ENCODE measurements at regions not wholly inside any gene's neighbourhood (a gene's known extent, or its start where the extent isn't known, plus 50 kb on each side); places are given as distances from the start of the nearest gene placed in this dataset.

DNA sequence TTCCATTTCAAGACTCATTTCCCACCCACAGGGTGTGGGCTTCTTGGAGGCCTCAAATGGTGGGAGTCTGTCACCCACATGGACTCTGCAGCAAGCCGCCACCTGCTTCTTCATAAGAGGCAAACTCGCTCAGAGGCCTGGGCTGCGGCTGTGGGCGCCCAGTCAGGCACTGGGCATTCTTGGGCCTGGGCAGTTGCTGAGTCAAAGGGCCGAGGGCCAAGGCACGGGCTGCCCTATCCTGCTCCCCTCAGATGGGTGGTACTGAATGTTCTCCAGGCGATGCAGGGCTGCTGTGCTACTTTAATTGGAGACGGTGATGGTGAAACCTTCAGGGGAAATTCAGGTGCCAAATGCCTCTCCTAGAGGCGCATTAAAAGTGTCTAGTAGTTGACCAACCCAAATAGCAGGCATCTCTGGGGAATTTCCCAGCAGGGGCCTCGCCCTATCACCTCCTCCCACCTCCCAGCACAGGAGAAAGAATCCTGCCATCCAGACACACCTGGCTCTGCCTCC lies 57.9 kb downstream of the MAFB start:
- TF ChIP-seq, protein P1, sequence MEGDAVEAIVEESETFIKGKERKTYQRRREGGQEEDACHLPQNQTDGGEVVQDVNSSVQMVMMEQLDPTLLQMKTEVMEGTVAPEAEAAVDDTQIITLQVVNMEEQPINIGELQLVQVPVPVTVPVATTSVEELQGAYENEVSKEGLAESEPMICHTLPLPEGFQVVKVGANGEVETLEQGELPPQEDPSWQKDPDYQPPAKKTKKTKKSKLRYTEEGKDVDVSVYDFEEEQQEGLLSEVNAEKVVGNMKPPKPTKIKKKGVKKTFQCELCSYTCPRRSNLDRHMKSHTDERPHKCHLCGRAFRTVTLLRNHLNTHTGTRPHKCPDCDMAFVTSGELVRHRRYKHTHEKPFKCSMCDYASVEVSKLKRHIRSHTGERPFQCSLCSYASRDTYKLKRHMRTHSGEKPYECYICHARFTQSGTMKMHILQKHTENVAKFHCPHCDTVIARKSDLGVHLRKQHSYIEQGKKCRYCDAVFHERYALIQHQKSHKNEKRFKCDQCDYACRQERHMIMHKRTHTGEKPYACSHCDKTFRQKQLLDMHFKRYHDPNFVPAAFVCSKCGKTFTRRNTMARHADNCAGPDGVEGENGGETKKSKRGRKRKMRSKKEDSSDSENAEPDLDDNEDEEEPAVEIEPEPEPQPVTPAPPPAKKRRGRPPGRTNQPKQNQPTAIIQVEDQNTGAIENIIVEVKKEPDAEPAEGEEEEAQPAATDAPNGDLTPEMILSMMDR (IDR thresholded peaks at IDR 0.05; ENCODE audit: insufficient read depth, low read length), result no peak
- TF ChIP-seq SPI1 (IDR thresholded peaks at IDR 0.05; ENCODE audit: borderline replicate concordance, low read depth), result no peak
- TF ChIP-seq, protein P2, sequence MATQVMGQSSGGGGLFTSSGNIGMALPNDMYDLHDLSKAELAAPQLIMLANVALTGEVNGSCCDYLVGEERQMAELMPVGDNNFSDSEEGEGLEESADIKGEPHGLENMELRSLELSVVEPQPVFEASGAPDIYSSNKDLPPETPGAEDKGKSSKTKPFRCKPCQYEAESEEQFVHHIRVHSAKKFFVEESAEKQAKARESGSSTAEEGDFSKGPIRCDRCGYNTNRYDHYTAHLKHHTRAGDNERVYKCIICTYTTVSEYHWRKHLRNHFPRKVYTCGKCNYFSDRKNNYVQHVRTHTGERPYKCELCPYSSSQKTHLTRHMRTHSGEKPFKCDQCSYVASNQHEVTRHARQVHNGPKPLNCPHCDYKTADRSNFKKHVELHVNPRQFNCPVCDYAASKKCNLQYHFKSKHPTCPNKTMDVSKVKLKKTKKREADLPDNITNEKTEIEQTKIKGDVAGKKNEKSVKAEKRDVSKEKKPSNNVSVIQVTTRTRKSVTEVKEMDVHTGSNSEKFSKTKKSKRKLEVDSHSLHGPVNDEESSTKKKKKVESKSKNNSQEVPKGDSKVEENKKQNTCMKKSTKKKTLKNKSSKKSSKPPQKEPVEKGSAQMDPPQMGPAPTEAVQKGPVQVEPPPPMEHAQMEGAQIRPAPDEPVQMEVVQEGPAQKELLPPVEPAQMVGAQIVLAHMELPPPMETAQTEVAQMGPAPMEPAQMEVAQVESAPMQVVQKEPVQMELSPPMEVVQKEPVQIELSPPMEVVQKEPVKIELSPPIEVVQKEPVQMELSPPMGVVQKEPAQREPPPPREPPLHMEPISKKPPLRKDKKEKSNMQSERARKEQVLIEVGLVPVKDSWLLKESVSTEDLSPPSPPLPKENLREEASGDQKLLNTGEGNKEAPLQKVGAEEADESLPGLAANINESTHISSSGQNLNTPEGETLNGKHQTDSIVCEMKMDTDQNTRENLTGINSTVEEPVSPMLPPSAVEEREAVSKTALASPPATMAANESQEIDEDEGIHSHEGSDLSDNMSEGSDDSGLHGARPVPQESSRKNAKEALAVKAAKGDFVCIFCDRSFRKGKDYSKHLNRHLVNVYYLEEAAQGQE (IDR thresholded peaks at IDR 0.05; ENCODE audit: insufficient replicate concordance, low read depth), result no peak
